SKM-1 (cell line): ENCODE measurements at regions not wholly inside any gene's neighbourhood (a gene's known extent, or its start where the extent isn't known, plus 50 kb on each side); places are given as distances from the start of the nearest gene placed in this dataset.
"Not testable (repeated sequence)": the region's sequence is repeated elsewhere in the genome, so short reads cannot be mapped to it uniquely, and the experiment has no call there.

Source experiments
- DNase-seq: peaks from one replicate; lab custom pipeline; 2025; ENCODE audit not compliant: unreplicated experiment; lab: John Stamatoyannopoulos, UW

- DNase-seq = no peak
Measured at GRCh38 chrX:112946227-112946626, 105.6 kb upstream of the AMOT start.

GRCh38 chrX:112945826-112946225, 105.2 kb upstream of the AMOT start:
- no peak for DNase-seq

GRCh38 chrX:112941209-112941837, 100.7 kb upstream of the AMOT start:
- no peak for DNase-seq

GRCh38 chrX:112935029-112935428, 94.4 kb upstream of the AMOT start:
- DNase-seq = no peak

DNA sequence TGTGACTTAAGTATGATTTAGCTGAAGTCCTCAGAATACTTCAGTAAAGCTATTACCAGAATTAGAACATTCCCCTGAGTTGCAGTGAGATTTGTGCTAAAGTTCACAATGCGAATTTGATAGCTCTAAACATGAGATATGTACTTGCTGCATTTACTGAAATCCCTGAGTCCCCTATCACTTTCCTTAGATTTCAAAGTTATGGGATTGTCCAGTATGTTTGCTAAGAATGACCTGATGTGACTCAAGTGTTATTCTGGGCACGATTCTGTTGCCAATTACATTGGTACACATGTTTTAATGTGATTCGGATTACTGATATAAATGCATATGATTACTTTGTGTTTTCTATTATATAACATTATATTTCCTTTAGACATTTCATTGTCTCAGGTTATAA, 91.3 kb upstream of the AMOT start:
- DNase-seq = no peak

GRCh38 chrX:112931478-112931877, 90.8 kb upstream of the AMOT start:
- no peak for DNase-seq

DNA sequence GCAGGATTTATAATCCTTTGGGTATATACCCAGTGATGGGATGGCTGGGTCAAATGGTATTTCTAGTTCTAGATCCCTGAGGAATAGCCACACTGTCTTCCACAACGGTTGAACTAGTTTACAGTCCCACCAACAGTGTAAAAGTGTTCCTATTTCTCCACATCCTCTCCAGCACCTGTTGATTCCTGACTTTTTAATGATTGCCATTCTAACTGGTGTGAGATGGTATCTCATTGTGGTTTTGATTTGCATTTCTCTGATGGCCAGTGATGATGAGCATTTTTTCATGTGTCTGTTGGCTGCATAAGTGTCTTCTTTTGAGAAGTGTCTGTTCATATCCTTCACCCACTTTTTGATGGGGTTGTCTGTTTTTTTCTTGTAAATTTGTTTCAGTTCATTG, 82.8 kb upstream of the AMOT start:
- not testable (repeated sequence) for DNase-seq

DNA sequence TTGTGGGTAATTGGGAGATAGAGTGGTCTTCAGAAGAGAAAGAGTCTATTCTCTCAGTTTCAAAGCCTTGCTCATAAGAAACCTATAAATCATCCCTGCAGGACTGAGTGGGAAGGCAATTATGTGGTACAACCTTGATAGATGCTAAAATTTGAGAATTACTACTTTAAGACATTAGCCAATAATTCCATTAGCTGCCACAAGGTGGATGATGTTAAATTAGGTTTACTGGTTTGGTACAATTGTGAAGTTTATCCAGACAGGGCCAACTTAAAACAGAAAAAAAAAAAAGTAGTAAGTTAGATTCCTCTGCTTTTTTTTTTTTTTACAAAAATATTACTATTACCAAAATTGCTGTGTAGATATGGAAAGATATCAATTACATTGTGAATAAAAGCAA, 73.2 kb upstream of the AMOT start:
- no peak for DNase-seq

DNA sequence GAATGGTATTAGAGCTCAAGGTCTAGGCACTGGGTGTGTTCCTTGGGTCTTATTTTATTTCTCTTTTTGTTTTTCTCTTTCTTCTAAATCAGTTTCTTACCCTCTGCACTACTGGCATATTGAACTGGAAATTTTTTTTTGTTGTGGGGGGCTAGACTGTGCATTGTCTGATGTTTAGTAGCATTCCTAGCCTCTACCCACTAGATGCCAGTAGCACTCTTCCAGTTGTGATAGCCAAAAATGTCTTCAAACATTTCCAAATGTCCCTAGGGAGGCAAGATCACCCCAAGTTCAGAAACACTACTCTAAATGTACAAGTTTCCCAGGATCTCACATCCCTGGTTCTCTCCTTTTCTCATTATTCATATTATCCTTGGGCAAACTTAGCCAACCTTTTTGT, 69.8 kb upstream of the AMOT start:
- DNase-seq = no peak

- no peak for DNase-seq
Measured at GRCh38 chrX:112901869-112902725, 61.5 kb upstream of the AMOT start.

DNA sequence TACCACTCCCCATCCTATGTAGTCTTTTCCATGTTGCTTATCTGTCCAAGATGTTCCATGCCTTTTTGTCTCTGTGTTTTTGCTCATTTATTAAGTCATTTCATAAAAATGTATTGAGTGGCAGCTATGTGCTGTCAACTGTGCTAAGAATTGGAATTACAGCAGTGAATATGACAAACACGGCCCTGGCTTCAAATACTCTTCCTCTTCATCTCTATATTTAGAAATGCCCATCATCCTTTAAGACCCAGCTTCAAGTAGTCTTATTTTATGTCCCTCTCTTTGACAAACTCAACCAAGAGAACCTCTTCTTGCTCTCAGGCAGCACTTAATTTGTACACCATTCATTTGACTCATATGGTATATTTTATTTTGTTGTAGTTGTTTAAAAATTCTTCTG, 55.4 kb upstream of the AMOT start:
- DNase-seq = no peak
